ENCODE measurements at regions not wholly inside any gene's neighbourhood (a gene's known extent, or its start where the extent isn't known, plus 50 kb on each side); places are given as distances from the start of the nearest gene placed in this dataset.
"Not testable (repeated sequence)": the region's sequence is repeated elsewhere in the genome, so short reads cannot be mapped to it uniquely, and the experiment has no call there.

- DNase-seq: no peak
- in situ Hi-C loops (cut with MboI; ENCODE audit: low sequenced_read_pairs in 4 of 4): no loop called here
- intact Hi-C loops (cut with DNase I; ENCODE audit: low total_unique reads): loop anchor here (10.0 kb wide), 1 partner anchor 152 kb away; no protein-coding TSS in a partner anchor
- Histone ChIP-seq H3K4me1 (no peaks in the 10 kb centered on the region), H3K4me3 (no peak overlapping the region), H3K27ac (no peak overlapping the region), H3K9me3 (no peaks in the 10 kb centered on the region), H3K36me3 (no peaks in the 10 kb centered on the region), H3K27me3 (peaks cover 0 to 3% (median 0%) of the 10 kb centered on the region in 3 donors)
- TF ChIP-seq, protein P1, sequence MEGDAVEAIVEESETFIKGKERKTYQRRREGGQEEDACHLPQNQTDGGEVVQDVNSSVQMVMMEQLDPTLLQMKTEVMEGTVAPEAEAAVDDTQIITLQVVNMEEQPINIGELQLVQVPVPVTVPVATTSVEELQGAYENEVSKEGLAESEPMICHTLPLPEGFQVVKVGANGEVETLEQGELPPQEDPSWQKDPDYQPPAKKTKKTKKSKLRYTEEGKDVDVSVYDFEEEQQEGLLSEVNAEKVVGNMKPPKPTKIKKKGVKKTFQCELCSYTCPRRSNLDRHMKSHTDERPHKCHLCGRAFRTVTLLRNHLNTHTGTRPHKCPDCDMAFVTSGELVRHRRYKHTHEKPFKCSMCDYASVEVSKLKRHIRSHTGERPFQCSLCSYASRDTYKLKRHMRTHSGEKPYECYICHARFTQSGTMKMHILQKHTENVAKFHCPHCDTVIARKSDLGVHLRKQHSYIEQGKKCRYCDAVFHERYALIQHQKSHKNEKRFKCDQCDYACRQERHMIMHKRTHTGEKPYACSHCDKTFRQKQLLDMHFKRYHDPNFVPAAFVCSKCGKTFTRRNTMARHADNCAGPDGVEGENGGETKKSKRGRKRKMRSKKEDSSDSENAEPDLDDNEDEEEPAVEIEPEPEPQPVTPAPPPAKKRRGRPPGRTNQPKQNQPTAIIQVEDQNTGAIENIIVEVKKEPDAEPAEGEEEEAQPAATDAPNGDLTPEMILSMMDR (IDR thresholded peaks at IDR 0.05 in 4 of 5, conservative IDR thresholded peaks at IDR 0.05 in 1 of 5): no peak
- TF ChIP-seq POLR2A (IDR thresholded peaks at IDR 0.05): no peak
- no peak for ATAC-seq
Observed at GRCh38 chr7:67636348-67637022, 639.9 kb downstream of the TYW1 start.

- DNase-seq (no peak), ATAC-seq (no peak)
- Histone ChIP-seq H3K27ac (no peak overlapping the region), H3K4me1 (no peaks in the 10 kb centered on the region), H3K4me3 (no peak overlapping the region), H3K36me3 (no peaks in the 10 kb centered on the region), H3K9me3 (no peaks in the 10 kb centered on the region), H3K27me3 (no peaks in the 10 kb centered on the region)
- TF ChIP-seq, protein P1 (IDR thresholded peaks at IDR 0.05 in 4 of 5, conservative IDR thresholded peaks at IDR 0.05 in 1 of 5): no peak
- TF ChIP-seq POLR2A (IDR thresholded peaks at IDR 0.05): no peak
- intact Hi-C loops (cut with DNase I; ENCODE audit: low total_unique reads): loop anchor here (10.0 kb wide), 1 partner anchor 152 kb away; no protein-coding TSS in a partner anchor
- in situ Hi-C loops (cut with MboI; ENCODE audit: low sequenced_read_pairs in 4 of 4): no loop called here
Observed at GRCh38 chr7:67637023-67637358, 640.4 kb downstream of the TYW1 start.

DNA sequence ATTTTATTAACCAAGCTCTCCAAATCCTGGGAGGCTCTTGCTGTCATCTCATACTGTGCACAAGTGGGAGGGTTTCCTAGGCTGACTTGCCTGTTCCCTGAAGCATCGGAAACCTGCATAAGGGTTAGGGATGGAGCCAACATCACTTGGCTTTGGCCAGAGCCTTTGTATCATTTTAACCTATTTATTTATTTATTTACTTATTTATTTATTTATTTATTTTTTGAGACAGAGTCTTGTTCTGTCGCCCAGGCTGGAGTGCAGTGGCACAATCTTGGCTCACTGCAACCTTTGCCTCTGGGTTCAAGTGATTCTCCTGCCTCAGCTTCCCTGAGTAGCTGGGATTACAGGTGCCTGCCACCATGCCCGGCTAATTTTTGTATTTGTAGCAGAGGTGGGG, 645.9 kb downstream of the TYW1 start:
- H3K36me3 ChIP-seq; in situ Hi-C loops (cut with MboI; ENCODE audit: low sequenced_read_pairs in 4 of 4); ATAC-seq; intact Hi-C loops (cut with DNase I; ENCODE audit: low total_unique reads); H3K4me3 ChIP-seq; H3K9me3 ChIP-seq; DNase-seq; H3K4me1 ChIP-seq; H3K27me3 ChIP-seq; H3K27ac ChIP-seq: not testable (repeated sequence)

GRCh38 chr7:67644151-67644550, 647.5 kb downstream of the TYW1 start:
- H3K4me1 ChIP-seq: no peaks in the 10 kb centered on the region
- no peaks in the 10 kb centered on the region for H3K36me3 ChIP-seq
- H3K9me3 ChIP-seq: no peaks in the 10 kb centered on the region
- intact Hi-C loops (cut with DNase I; ENCODE audit: low total_unique reads) (no loop called here), in situ Hi-C loops (cut with MboI; ENCODE audit: low sequenced_read_pairs in 4 of 4) (no loop called here)
- no peak for DNase-seq
- no peaks in the 10 kb centered on the region for H3K27me3 ChIP-seq
- TF ChIP-seq, protein P1 (IDR thresholded peaks at IDR 0.05 in 4 of 5, conservative IDR thresholded peaks at IDR 0.05 in 1 of 5): no peak
- TF ChIP-seq POLR2A (IDR thresholded peaks at IDR 0.05): no peak
- H3K4me3 ChIP-seq: no peak overlapping the region
- ATAC-seq: no peak
- no peak overlapping the region for H3K27ac ChIP-seq

DNA sequence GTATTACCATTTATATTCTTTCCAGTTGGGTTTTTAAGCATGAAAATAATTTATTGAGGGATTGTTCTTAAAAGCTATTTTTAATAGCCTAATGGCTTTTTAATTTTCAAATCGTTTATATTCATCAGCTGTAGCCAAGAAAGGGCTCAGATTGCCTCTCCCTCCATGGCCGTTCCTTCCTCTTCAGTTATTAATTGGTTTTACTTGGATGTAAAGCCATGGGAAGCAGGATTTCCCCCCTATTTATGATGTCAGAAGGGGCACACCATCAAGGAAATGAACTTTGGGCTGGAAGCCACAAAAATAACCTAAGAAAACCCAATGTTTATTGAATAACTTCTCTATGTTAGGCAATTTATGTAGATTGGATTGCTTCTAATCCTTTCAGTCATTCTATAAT, 656.3 kb downstream of the TYW1 start:
- Histone ChIP-seq H3K4me1 (peaks cover 0 to 5% of the 10 kb centered on the region in 2 donors), H3K4me3 (no peak overlapping the region), H3K9me3 (no peaks in the 10 kb centered on the region), H3K27me3 (no peaks in the 10 kb centered on the region), H3K27ac (no peak overlapping the region), H3K36me3 (no peaks in the 10 kb centered on the region)
- TF ChIP-seq, protein P1 (IDR thresholded peaks at IDR 0.05 in 4 of 5, conservative IDR thresholded peaks at IDR 0.05 in 1 of 5): no peak
- no peak for TF ChIP-seq POLR2A (IDR thresholded peaks at IDR 0.05)
- DNase-seq (no peak), ATAC-seq (no peak)
- intact Hi-C loops (cut with DNase I; ENCODE audit: low total_unique reads): no loop called here
- in situ Hi-C loops (cut with MboI; ENCODE audit: low sequenced_read_pairs in 4 of 4): no loop called here

All from gastrocnemius medialis (tissue), 4 donors.